Vagina (tissue), 2 donors: ENCODE measurements at regions not wholly inside any gene's neighbourhood (a gene's known extent, or its start where the extent isn't known, plus 50 kb on each side); places are given as distances from the start of the nearest gene placed in this dataset.

Experiments used
- CTCF ChIP-seq, 3 experiments: fragments of 450-650 bp in 2 of 3; fragments of 200-600 bp in 1 of 3; sonication (generic) in 1 of 3; IDR thresholded peaks; one replicate each; pipeline ENCODE4 v1.5.1; 2017 to 2019; ENCODE audit warnings: antibody characterized with exemption in 3 of 3, mild to moderate bottlenecking in 2 of 3, moderate library complexity in 2 of 3
- POLR2A ChIP-seq, 2 donors: fragments of 450-650 bp; IDR thresholded peaks; one replicate each; pipeline ENCODE4 v1.6.1; 2017; ENCODE audit warnings: antibody characterized with exemption in 2 of 2, mild to moderate bottlenecking in 2 of 2, moderate library complexity in 2 of 2
- POLR2AphosphoS5 ChIP-seq, 2 donors: sonication (generic); formaldehyde crosslinking; IDR thresholded peaks; one replicate each; pipeline ENCODE4 v1.9.0; 2017; ENCODE audit warnings: antibody characterized with exemption in 2 of 2, mild to moderate bottlenecking in 2 of 2, low read depth in 1 of 2; ENCODE audit not compliant: insufficient read depth in 1 of 2

DNA sequence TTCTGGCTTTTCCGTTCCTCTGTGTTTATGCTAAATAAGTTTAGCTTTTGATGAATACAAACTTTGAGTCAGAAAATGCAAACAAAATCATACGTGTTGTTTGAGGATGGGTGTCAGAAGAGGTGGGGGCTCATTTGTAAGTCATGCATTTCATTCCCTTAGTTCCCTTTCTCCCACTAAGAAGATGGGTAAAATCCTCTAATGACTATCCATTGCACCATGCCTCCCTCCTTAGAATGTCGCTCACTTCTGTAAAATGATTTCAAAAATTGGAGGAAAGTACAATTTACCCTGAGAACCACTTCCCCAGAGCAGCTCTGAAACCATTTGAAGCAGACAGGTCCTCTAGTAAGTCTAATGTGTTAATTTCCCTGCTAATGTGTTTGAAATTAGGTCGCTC, 629.6 kb upstream of the VRK2 start:
- TF ChIP-seq CTCF (IDR thresholded peaks at IDR 0.05) (no peak), POLR2AphosphoS5 (IDR thresholded peaks at IDR 0.05; ENCODE audit: insufficient read depth in 1 of 2, low read depth in 1 of 2) (no peak), POLR2A (IDR thresholded peaks at IDR 0.05) (no peak)
